GM11168 (cell line): ENCODE measurements at regions not wholly inside any gene's neighbourhood (a gene's known extent, or its start where the extent isn't known, plus 50 kb on each side); places are given as distances from the start of the nearest gene placed in this dataset.

Experiments used
- in situ Hi-C: fragments of 300-500 bp; cut with MboI; formaldehyde crosslinking; loops from one replicate; pipeline ENCODE4 v1.12.0; 2022; ENCODE audit warnings: low sequenced_read_pairs; ENCODE audit not compliant: unreplicated experiment

GRCh38 chr6:63517221-63517620 is 55.1 kb upstream of the LOC128125822 start:
- in situ Hi-C loops = no loop called here

- in situ Hi-C loops = no loop called here
Measured at GRCh38 chr6:63521475-63522210, 50.6 kb upstream of the LOC128125822 start.
